Umbilical cord (tissue), 1 donor: ENCODE measurements at regions not wholly inside any gene's neighbourhood (a gene's known extent, or its start where the extent isn't known, plus 50 kb on each side); places are given as distances from the start of the nearest gene placed in this dataset.

Experiments
- DNase-seq: peaks from one replicate; pipeline ENCODE4 v3.0.0-alpha.2; 2015; ENCODE audit warnings: low spot score

DNA sequence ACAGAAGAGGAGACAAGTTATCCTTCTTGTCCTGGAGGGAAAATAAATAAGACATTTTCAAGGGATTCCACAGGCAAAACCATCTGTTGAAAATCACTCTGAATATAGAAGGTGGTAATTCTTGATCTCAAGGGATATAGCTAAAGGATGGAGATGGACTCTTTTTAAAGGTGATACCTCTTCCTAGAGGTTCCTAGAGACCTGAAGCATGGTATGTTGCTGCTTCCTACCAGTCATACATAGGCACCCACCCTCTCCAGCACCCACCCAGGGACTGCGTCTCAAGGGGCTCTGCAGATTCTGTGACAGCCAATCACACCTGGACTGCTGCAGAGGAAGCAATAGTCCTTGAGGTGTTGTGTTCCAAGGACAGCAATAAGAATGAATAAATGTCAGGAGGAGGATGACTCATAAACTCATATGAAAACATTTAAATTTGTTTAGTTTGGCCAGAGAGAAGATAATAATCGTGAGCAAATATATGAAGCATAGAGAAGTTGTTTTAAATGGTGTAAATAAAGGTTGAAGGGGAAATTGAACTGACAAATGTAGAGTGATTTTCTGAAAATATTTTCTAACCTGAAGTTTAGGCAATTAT, 741.6 kb upstream of the CBLB start:
- no peak for DNase-seq

DNA sequence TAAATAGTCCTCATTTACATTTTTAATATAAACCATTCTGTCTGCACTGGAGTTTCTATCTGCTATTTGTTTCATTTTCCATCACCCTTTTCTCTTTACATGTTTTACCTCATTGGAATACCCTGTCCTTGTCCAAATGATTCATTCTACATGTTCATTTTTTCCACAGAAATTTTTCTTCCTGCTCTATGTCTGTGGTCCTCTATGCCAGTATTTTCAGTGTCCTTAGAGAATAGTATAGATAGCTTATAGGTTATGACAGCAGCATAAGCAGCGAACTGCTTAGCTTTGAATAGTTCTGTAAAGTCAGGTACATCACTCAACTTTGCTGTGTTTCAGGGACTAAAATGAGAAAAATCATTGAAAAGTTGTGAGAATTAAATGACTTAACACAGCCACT, 742.3 kb upstream of the CBLB start:
- DNase-seq: no peak

DNA sequence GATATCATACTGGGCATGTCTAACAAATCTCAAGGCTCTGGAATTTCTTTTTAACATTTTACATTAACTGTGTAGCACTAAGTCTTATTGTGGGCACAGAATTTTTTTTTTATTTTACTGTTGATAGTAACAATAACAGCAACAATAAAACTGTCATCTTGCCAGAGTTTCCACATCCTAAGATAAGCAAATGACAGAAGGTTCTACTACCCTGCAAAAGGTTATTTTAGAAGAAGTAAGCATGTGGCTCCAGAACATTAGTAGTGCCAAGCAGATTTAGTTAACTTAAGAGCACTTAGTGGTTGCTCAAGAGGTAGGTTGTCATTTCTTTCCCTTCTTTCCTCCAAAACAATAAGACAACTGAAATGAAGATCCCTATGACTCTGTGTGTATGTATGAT, 743.0 kb upstream of the CBLB start:
- peak; percentile 15 for DNase-seq

DNA sequence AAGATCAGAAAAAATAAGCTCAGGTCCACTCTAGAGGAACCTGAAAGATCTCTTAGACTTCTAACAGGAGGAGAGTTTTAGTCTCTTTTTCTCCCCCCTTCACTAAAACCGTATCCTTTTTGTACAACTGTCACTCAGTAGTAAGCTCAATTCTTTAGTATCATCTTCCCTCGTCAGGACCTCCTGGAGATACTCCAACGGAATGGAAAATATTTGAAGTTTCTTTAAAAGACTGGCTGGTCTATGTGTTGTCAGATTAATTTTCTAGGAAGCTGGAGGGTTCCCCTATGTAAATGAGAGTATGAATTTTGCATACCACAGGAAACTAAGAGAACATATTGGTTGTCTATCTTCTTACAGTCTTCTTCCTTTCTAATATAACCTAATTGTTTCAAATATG, 747.7 kb upstream of the CBLB start:
- DNase-seq: no peak

DNA sequence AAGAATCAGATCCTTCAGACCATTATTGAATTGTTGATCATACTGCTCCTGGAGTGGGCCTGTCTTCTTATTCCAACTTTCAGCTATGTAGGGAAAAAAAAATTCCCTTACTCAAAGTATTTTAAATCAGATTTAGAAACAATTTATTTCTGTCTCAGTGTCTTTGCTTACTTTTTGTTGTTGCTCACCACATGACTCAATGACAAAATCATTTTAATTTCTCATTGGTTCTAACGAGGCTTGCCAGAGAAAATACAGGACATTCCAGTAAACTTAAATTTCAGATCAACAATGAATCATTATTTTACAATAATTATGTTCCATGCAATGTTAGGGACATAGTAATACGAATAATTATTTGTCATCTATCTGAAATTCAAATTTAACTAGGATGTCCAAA, 748.5 kb upstream of the CBLB start:
- DNase-seq: no peak

DNA sequence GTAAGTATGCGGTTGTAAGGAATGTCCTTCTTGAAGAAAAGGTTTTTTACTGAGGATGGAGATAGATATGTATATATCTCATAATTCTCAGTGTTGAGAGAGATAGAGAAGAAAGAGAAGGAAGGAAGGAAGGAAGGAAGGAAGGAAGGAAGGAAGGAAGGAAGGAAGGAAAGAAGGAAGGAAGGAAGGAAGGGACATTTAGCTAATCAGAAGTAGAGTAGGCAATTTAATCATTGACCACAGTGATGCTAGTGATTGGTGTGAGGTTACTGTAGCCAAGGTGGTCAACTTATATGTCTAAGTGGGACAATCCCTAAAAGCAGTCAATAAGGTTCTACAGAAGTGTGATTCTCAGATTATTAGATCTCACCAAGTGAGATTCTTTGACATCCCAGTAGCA, 751.8 kb upstream of the CBLB start:
- DNase-seq: no peak

DNA sequence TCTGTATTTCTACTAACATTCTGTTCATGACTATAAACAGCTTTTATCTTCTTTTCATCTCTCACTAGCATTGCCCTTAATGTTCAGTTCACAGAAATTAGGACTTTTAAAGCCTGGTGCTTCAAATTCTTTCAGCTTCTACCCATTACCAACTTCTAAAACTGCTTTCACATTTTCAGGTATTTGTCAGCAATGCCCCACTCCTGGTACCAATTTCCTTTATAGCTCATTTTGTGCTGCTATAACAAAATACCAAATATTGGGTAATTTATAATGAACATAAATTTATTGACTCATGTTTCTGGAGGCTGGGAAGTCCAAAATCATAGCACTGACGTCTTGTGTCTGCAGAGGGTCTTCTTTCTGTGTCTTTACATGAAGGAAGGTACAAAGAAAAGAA, 753.1 kb upstream of the CCDC54 start:
- no peak for DNase-seq

DNA sequence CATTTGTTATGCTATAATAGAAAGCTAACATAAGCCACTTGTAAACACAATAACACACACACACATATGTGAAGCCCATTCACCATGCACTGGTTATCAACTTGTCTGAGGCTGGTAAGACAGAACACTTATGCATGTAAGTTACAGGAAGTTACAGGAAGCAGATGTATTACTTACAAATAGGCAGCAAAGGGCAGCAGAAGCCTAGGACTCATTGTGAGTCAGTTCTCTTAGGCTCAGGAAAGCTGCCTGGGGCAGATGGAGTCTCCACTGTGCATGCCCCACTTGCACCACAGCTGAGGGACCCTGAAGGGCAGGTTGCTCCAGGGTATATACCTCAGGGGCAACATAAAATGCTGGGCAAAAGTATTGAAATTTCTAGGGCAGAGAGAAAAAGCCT, 748.8 kb upstream of the CCDC54 start:
- peak; percentile 57 for DNase-seq

DNA sequence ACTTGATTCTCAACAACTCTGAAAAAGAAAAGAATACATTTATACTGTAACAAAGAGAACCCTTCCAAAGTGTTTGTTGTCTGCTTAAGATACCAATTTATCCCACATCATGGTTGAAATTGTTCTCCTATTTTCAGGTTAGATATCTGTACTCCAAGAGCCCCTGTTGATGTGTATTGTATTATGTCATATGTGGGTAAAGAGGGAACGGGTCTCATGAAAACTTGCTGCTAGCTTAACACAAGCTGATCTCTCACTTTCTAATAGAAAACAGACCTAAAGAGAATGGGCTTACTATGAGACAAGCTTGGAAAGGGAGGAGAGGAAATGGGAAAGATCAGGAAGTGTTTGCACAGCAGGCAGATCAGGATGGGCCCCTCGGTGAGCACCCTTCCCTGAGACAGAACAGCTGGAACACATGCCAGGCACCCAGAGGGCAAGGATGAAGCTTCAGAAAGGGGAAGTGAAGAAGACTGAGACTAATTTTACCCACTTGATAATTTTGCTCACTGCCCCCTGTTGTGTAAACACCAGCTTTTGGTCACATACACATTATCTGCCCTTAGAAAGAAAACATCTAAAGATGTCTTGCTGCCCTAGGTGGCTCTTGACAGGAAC, 747.9 kb upstream of the CCDC54 start:
- no peak for DNase-seq

DNA sequence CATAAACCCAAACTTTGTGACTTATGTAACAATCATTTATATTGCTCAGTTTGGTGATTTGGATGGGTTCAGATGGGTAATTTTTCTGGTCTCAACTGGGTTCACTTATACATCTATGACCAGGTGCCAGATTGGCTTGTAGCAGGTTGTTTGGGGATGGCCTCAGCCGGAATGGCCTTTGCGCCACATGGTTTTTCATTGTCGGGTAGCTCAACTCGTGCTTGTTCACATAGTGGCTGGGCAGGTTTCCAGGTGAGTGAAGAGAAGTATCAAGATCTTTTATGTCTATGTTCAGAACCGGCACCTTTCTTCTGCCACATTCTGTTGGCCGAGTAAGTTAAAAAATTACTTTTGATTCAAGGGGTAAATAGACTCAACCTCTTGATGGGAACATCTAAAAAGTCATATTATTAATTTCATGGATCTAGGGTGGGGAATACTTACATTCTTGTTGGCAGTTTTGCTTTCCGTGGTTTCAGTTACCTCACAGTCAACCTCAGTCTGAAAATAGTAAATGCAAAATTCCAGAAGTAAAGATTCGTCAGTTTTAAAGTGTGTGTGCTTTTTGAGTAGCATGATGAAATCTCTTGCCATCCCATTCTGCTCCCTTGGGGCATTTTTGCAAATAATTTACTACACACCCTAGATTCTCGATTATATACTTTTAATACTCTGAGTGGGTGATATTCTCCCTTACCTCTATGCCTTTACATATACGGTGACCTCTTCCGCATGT, 745.7 kb upstream of the CCDC54 start:
- DNase-seq: no peak

DNA sequence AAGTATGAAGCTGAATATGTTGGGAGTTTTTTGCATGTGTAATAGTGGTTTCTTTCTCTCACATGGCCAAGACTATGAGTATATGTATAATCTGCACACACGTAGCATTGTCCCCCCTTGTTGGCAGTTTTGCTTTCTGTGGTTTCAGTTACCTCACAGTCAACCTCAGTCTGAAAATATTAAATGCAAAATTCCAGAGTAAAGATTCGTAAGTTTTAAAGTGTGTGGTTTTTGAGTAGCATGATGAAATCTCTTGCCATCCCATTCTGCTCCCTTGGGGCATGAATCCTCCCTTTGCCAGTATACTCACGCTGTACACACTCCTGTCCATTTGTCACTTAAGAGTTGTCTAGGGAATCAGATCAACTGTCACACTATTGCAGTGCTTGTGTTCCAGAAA, 742.0 kb upstream of the CCDC54 start:
- DNase-seq: no peak

DNA sequence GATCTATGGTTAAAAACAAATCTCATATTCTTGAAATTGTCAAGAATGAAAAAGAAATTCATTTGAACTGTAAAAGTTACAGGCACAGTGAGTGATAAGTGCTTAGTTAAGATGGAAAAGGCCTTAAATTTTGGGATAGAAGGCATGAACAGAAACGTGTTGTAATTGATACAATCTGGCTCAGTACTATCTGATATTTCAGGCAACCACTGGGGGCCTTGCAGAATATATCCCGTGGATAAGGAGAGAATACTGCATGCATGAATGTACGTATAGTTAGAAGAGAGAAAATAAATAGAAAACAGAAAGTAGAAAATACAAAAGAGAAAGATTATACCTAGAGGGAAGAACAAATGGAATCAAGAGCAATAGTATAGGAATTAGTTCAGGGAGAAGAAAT, 741.4 kb upstream of the CCDC54 start:
- DNase-seq: no peak

DNA sequence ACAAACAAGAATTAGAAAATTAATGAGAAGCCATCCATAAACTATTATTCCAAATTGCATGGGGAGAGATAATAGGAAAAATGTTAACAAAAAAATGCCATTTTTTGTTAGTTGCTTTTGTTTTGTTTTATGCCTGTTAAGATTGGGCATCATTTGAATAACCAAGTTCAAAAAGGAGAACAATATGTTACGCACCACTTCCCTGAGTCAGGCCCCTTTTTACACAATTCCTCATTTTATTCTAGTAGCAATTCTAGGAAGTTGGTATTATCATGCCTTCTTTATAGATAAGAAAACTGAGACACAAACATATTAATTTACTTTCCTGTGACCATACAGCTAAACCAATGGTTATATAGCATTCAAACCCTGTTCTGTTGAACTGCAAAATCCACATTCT, 736.9 kb upstream of the CCDC54 start:
- DNase-seq: no peak

DNA sequence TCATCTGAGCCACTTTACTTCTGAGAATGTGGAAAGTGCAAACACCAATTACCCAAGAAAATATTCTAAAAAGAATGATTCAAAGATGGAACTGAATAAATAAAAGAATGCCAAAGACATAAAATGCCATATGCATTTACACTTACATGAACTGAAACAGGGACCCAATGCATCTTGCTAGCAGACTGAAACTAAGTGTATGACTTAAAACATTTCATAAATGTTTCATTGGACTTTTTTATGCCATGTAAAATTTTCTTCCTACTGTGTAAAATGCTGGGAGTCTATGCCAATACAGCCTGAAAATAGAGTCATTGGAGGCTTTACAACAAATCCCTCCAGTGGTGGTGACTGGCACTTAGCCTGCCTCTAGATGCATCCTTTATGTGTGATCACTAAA, 735.1 kb upstream of the CCDC54 start:
- DNase-seq: no peak

DNA sequence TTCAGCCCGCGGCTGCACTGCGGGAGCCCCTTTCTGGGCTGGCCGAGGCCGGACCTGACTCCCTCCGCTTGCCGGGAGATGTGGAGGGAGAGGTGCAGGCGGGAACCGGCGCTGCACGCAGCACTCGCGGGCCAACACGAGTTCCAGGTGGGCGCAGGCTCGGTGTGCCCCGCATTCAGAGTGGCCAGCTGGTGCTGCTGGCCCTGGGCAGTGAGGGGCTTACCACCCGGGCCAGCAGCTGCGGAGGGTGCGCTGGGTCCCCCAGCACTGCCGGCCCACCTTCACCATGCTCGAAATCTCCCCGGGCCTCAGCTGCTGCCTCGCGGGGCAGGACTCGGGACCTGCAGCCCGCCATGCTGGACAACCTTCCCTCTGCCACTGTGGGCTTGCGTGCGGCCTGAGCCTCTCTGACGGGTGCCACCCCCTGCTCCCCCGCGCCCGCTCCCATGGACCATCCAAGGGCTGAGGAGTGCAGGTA, 733.5 kb upstream of the CCDC54 start:
- DNase-seq: no peak

DNA sequence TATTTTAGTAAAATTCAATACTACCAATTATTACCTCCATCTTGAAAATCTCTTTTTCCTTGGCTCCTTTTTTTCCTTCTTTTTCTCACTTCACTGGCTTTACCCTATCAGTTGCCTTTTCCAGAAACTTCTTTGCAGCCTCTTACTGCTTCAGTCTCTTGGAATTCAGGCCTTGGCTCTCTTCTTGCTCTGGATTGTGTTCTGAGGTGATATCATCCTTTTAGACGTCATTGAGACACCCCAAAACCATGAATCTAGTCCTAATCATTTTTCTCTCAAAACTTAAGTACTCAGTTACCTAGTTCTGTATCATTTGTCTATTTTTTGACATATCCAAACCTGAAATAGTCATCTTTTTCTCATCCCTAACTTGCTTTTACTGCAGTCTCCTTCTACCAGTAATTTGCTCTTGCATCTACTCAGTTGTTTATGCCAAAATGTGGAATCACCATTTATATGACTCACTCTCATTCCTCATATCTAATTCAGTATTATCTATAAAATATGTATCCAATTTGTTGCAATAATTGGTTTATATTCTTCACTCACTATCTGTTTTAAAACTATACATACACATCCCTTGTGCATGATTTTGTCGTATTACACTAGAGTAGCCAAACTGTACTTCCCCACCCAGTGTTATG, 703.2 kb upstream of the CCDC54 start:
- no peak for DNase-seq

DNA sequence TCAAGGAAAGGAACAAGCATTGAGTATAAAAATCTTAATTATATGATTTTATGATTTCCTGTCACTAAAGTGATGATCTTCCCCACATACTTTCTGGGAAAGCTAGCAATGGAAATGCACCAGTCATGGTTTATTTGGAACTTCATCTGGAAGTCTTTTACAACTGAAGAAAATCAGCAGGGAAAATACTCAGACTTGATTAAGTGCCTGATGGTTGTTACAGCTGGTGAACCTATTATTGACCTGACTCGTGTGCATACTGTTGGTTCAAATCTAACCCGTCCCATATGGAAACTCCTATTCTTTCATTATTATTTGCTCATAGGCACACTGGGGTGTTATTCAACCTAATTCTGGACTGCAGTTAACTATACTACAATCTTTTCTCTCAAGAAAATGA, 701.8 kb upstream of the CCDC54 start:
- DNase-seq: no peak

DNA sequence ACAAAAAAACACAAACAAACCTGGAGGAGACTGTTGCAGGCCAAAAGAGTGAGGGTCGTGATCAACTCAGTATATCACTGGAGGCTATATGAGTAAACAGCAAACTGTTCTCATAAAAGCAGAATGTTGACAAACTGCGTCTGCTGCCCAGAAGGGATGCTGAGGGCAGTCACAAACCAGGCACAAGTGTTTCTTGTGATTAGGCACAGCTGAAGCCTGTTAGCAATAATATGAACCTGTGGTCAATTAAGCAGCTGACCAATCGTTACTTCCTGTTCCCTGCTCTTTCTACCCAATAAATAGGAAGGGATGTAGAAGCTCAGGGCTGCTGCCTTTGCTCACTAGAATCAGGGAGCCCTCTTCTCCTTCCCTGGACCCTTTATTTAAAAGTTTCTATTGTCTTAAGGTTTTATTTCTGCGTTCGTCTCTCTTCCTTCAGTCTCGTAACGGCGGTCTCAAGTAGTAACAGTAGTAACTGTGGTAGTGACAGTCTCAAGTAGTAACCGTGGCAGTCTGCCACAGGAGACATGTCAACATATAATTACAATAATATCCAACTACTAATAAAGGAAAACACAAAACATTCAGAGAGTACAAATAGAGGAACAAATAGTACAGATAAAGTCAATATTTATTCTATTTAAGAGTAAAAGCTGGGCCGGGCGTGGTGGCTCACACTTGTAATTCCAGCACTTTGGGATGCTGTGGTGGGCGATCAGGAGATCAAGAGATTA, 698.4 kb upstream of the CCDC54 start:
- no peak for DNase-seq

DNA sequence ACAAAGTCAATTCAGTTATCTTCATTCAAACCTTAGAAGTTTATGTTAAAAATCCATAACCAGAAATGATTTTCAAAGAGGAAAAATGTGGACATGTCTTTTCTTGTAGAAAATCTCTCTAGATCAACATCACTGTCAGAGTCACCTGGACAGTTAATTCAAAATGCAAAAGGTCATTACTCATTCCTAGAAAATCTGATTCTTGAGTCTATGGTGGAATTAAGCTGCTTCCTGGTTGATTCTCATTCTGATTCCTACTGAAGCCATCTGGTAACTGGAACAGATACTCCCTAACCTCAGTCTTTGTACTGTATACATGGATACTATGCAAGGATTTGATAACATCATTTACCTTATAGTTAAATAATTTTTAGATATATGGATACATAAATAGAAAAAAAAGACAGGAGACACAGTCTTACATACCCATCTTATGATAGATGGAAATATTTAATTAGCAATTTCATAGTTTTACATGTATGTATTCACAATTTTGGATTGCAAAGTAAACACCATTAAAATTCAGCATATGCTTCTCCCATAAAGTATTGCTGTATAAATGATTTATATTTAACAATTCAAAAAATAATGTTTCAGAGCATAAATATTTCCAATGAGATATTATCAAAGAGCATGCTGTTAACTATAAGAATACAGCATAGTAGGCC, 693.2 kb upstream of the CCDC54 start:
- no peak for DNase-seq

DNA sequence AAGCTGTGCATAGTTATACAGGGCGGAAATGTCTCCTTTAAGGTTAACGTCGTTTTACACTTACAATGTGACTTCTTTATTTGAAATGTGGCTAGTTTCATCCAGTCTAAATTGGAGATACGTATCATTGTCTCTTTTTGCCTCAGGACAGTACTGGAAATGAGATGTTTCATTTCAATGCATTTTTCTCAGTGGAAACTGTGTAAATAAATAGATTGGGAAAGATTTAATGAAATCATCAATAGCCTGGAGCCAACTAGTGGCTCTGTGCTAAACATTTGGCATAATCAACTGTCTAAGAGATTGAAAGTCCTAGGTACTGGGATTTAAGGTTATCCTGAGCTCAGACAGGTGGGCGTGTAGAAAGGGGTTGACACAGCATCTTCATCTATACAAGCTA, 691.5 kb upstream of the CCDC54 start:
- no peak for DNase-seq

DNA sequence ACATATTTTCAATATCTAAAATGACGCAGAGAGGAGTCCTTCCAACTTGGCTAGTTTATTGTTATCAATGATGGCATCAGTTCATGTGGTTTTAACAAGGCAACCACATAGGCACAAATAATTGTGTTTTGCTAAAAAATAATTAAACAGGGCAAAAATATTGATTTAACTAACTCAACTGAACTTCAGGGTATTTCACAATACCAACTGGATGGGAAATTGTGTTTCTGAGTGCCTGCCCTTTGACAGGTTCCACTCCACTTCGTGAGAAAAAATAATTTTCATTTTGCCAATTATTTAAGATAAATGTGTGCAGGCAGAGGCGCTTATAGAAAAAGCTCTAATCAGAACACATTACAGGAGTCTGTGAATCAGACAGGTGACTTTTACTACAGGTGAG, 689.3 kb upstream of the CCDC54 start:
- no peak for DNase-seq

DNA sequence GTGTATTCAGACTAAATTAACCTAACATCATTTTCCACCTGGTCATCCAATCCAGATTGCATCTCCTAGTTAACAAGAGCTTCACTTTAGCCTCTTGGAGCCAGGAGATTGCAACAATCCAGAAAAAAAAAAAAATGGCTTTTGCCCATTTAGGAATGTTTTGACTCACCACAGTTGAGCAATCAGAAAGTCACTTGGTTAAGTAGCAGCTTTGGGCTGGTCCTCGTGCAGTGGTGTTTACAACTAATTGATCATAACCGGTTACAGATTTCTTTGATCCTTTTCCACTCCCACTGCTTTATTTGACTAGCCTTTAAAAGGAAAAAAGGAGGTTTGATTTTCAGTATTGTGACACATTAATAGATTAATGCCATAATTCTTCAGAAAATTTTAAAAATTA, 688.8 kb upstream of the CCDC54 start:
- DNase-seq: peak; percentile 22
